ENCODE measurements at regions not wholly inside any gene's neighbourhood (a gene's known extent, or its start where the extent isn't known, plus 50 kb on each side); places are given as distances from the start of the nearest gene placed in this dataset.

- Mint-ChIP-seq H3K36me3 (peaks cover 12% of the 10 kb centered on the region), H3K4me3 (no peak overlapping the region), H3K9me3 (no peaks in the 10 kb centered on the region), H3K27ac (no peak overlapping the region), H3K4me1 (peaks cover 35% of the 10 kb centered on the region), H3K27me3 (no peaks in the 10 kb centered on the region)
- no peak for DNase-seq
Measured at GRCh38 chr22:42217752-42218280, 52.6 kb downstream of the TCF20 start.

- DNase-seq: no peak
- H3K36me3 Mint-ChIP-seq: peaks cover 9% of the 10 kb centered on the region
- no peaks in the 10 kb centered on the region for H3K27me3 Mint-ChIP-seq
- peaks cover 30% of the 10 kb centered on the region for H3K4me1 Mint-ChIP-seq
- no peak overlapping the region for H3K4me3 Mint-ChIP-seq
- H3K27ac Mint-ChIP-seq: peak overlapping the region; percentile 4
- no peaks in the 10 kb centered on the region for H3K9me3 Mint-ChIP-seq
Measured at GRCh38 chr22:42217019-42217751, 53.3 kb downstream of the TCF20 start.

GRCh38 chr22:42214633-42215415 is 55.6 kb downstream of the TCF20 start:
- DNase-seq: no peak
- H3K36me3 Mint-ChIP-seq: peaks cover 19% of the 10 kb centered on the region
- peaks cover 20% of the 10 kb centered on the region for H3K4me1 Mint-ChIP-seq
- H3K4me3 Mint-ChIP-seq: no peak overlapping the region
- H3K27me3 Mint-ChIP-seq: no peaks in the 10 kb centered on the region
- H3K9me3 Mint-ChIP-seq: no peaks in the 10 kb centered on the region
- no peak overlapping the region for H3K27ac Mint-ChIP-seq

- DNase-seq: no peak
- Mint-ChIP-seq H3K36me3 (peaks cover 20% of the 10 kb centered on the region), H3K4me1 (peaks cover 24% of the 10 kb centered on the region), H3K27ac (no peak overlapping the region), H3K4me3 (no peak overlapping the region), H3K27me3 (no peaks in the 10 kb centered on the region), H3K9me3 (no peaks in the 10 kb centered on the region)
Measured at GRCh38 chr22:42208362-42208761, 62.1 kb downstream of the TCF20 start.

- Mint-ChIP-seq H3K4me1 (peaks cover 29% of the 10 kb centered on the region), H3K27ac (no peak overlapping the region), H3K4me3 (no peak overlapping the region)
Measured at GRCh38 chr22:42207918-42208317, 62.5 kb downstream of the TCF20 start.

GRCh38 chr22:42203609-42204008 is 66.8 kb downstream of the TCF20 start:
- H3K9me3 Mint-ChIP-seq: no peaks in the 10 kb centered on the region
- H3K36me3 Mint-ChIP-seq: peaks cover 32% of the 10 kb centered on the region
- H3K4me1 Mint-ChIP-seq: peaks cover 48% of the 10 kb centered on the region
- H3K4me3 Mint-ChIP-seq: no peak overlapping the region
- no peak for DNase-seq
- H3K27ac Mint-ChIP-seq: no peak overlapping the region
- no peaks in the 10 kb centered on the region for H3K27me3 Mint-ChIP-seq

More at GRCh38 chr22:42207918-42208317, 62.5 kb downstream of the TCF20 start:
- Mint-ChIP-seq H3K9me3 (no peaks in the 10 kb centered on the region), H3K27me3 (no peaks in the 10 kb centered on the region), H3K36me3 (peaks cover 21% of the 10 kb centered on the region)
- DNase-seq: no peak

- H3K4me1 Mint-ChIP-seq: peaks cover 44% of the 10 kb centered on the region
- H3K36me3 Mint-ChIP-seq: peaks cover 31% of the 10 kb centered on the region
- no peaks in the 10 kb centered on the region for H3K9me3 Mint-ChIP-seq
- no peak overlapping the region for H3K27ac Mint-ChIP-seq
- peak; percentile 37 for DNase-seq
- H3K27me3 Mint-ChIP-seq: no peaks in the 10 kb centered on the region
- no peak overlapping the region for H3K4me3 Mint-ChIP-seq
Measured at GRCh38 chr22:42202669-42203068, 67.8 kb downstream of the TCF20 start.

GRCh38 chr22:42202048-42202447 is 68.4 kb downstream of the TCF20 start:
- Mint-ChIP-seq H3K9me3 (no peaks in the 10 kb centered on the region), H3K27me3 (no peaks in the 10 kb centered on the region), H3K4me3 (no peak overlapping the region), H3K27ac (no peak overlapping the region), H3K36me3 (peaks cover 27% of the 10 kb centered on the region), H3K4me1 (peaks cover 46% of the 10 kb centered on the region)
- DNase-seq: no peak

GRCh38 chr22:42199025-42199424 is 68.4 kb upstream of the CYP2D6 start:
- Mint-ChIP-seq H3K27me3 (no peaks in the 10 kb centered on the region), H3K36me3 (peaks cover 26% of the 10 kb centered on the region), H3K4me3 (no peak overlapping the region), H3K9me3 (no peaks in the 10 kb centered on the region), H3K27ac (no peak overlapping the region), H3K4me1 (peaks cover 62% of the 10 kb centered on the region)
- no peak for DNase-seq

- no peak for DNase-seq
- H3K27ac Mint-ChIP-seq: no peak overlapping the region
- H3K4me3 Mint-ChIP-seq: no peak overlapping the region
- no peaks in the 10 kb centered on the region for H3K27me3 Mint-ChIP-seq
- peaks cover 62% of the 10 kb centered on the region for H3K4me1 Mint-ChIP-seq
- H3K36me3 Mint-ChIP-seq: peaks cover 22% of the 10 kb centered on the region
- H3K9me3 Mint-ChIP-seq: no peaks in the 10 kb centered on the region
Measured at GRCh38 chr22:42198226-42198625, 67.6 kb upstream of the CYP2D6 start.

GRCh38 chr22:42196454-42196853 is 65.8 kb upstream of the CYP2D6 start:
- Mint-ChIP-seq H3K36me3 (peaks cover 10% of the 10 kb centered on the region), H3K4me1 (peaks cover 60% of the 10 kb centered on the region), H3K27ac (no peak overlapping the region), H3K27me3 (no peaks in the 10 kb centered on the region), H3K9me3 (no peaks in the 10 kb centered on the region), H3K4me3 (no peak overlapping the region)
- DNase-seq: no peak

- no peak for DNase-seq
- H3K36me3 Mint-ChIP-seq: no peaks in the 10 kb centered on the region
Measured at GRCh38 chr22:42194953-42195352, 64.3 kb upstream of the CYP2D6 start.

GRCh38 chr22:42194104-42194851 is 63.7 kb upstream of the CYP2D6 start:
- H3K4me3 Mint-ChIP-seq: no peak overlapping the region
- no peaks in the 10 kb centered on the region for H3K9me3 Mint-ChIP-seq
- no peak overlapping the region for H3K27ac Mint-ChIP-seq
- no peaks in the 10 kb centered on the region for H3K36me3 Mint-ChIP-seq
- H3K27me3 Mint-ChIP-seq: no peaks in the 10 kb centered on the region
- peaks cover 51% of the 10 kb centered on the region for H3K4me1 Mint-ChIP-seq
- DNase-seq: no peak

More at GRCh38 chr22:42194953-42195352, 64.3 kb upstream of the CYP2D6 start:
- Mint-ChIP-seq H3K27ac (no peak overlapping the region), H3K9me3 (no peaks in the 10 kb centered on the region), H3K4me1 (peaks cover 53% of the 10 kb centered on the region), H3K27me3 (no peaks in the 10 kb centered on the region), H3K4me3 (no peak overlapping the region)

- Mint-ChIP-seq H3K27ac (no peak overlapping the region), H3K36me3 (no peaks in the 10 kb centered on the region), H3K4me1 (peaks cover 55% of the 10 kb centered on the region), H3K27me3 (no peaks in the 10 kb centered on the region), H3K9me3 (no peaks in the 10 kb centered on the region), H3K4me3 (no peak overlapping the region)
- no peak for DNase-seq
Measured at GRCh38 chr22:42192547-42192946, 61.9 kb upstream of the CYP2D6 start.

- no peak overlapping the region for H3K4me3 Mint-ChIP-seq
- peaks cover 50% of the 10 kb centered on the region for H3K4me1 Mint-ChIP-seq
- no peak overlapping the region for H3K27ac Mint-ChIP-seq
- H3K9me3 Mint-ChIP-seq: no peaks in the 10 kb centered on the region
- no peaks in the 10 kb centered on the region for H3K27me3 Mint-ChIP-seq
- no peaks in the 10 kb centered on the region for H3K36me3 Mint-ChIP-seq
- no peak for DNase-seq
Measured at GRCh38 chr22:42190274-42190673, 59.7 kb upstream of the CYP2D6 start.
